ENCODE measurements at regions not wholly inside any gene's neighbourhood (a gene's known extent, or its start where the extent isn't known, plus 50 kb on each side); places are given as distances from the start of the nearest gene placed in this dataset.

DNA sequence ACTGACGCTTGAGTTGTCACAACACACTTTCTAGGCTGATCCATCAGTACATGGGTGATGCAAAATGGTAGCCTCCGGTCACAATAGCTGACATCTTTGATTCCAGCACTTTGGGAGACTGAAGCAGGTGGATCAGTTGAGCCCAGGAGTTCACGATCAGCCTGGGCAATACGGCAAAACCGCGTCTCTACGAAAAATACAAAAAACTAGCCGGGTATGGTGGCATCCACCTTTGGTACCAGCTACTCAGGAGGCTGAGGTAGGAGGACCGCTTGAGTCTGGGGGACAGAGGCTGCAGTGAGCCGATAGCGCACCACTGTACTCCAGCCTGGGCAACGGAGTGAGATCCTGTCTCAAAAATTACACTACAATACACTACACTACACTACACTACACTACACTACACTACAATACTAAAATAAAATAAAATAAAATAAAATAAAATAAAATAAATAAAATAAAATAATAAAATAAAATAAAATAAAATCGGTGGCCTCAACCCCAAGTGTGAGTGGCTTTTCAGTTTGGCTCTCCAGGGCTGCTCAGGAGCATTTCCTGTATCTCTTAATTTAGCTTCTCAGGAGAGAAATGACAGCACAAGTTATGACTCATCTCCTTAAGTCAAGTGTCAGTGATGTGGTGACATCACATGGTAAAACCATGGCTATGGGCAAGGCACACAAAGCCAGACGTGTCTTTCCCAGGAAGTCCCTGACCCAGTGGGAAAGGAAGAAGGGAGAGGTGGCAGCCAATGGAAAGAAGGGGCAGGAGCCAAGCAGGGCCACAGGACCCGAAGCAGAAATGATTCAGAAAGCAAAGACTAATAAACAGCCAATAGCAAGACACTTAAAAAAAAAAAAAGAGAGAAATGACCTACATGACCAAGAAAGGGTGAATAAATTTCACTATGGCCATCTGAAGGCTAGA is 75.3 kb upstream of the TBC1D3K start:
- no TSS peak for BruUV-seq (replicated peaks)
- peaks cover 6% of the 10 kb centered on the region for H3K4me1 Mint-ChIP-seq (ENCODE audit: low read depth, unreplicated experiment)
- POLR2A ChIA-PET, result no interaction called here
- no peaks in the 10 kb centered on the region for H3K36me3 Mint-ChIP-seq (ENCODE audit: insufficient read depth, unreplicated experiment)
- TF ChIP-seq, protein P1, sequence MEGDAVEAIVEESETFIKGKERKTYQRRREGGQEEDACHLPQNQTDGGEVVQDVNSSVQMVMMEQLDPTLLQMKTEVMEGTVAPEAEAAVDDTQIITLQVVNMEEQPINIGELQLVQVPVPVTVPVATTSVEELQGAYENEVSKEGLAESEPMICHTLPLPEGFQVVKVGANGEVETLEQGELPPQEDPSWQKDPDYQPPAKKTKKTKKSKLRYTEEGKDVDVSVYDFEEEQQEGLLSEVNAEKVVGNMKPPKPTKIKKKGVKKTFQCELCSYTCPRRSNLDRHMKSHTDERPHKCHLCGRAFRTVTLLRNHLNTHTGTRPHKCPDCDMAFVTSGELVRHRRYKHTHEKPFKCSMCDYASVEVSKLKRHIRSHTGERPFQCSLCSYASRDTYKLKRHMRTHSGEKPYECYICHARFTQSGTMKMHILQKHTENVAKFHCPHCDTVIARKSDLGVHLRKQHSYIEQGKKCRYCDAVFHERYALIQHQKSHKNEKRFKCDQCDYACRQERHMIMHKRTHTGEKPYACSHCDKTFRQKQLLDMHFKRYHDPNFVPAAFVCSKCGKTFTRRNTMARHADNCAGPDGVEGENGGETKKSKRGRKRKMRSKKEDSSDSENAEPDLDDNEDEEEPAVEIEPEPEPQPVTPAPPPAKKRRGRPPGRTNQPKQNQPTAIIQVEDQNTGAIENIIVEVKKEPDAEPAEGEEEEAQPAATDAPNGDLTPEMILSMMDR (IDR thresholded peaks at IDR 0.05; ENCODE audit: insufficient read depth in 1 of 2, low read depth in 1 of 2, low read length in 1 of 2, severe bottlenecking in 1 of 2, unreplicated experiment in 1 of 2), result no peak
- no peak overlapping the region for H3K27ac Mint-ChIP-seq (ENCODE audit: unreplicated experiment)
- Histone ChIP-seq H3K36me3 (ENCODE audit: control insufficient read depth, insufficient read depth, low read length) (no peaks in the 10 kb centered on the region; the same call in 1 of the 2 replicates), H3K9me3 (0 out of 2 replicates have a peak, but pooled peaks cover 4% of the 10 kb centered on the region), H3K4me1 (no peaks in the 10 kb centered on the region), H3K27me3 (replicated peaks; ENCODE audit: control insufficient read depth, insufficient read depth, low read length) (no peaks in the 10 kb centered on the region), H3K4me3 (ENCODE audit: low read depth, low read length) (no peak overlapping the region)
- DNase-seq, result no peak
- no peak overlapping the region for H3K4me3 Mint-ChIP-seq (ENCODE audit: unreplicated experiment)
- CTCF ChIA-PET, result no interaction called here
- intact Hi-C loops (cut with micrococcal nuclease; ENCODE audit: unreplicated experiment), result no loop called here
- H3K9me3 Mint-ChIP-seq (ENCODE audit: unreplicated experiment), result no peaks in the 10 kb centered on the region
- no peaks in the 10 kb centered on the region for H3K27me3 Mint-ChIP-seq (ENCODE audit: insufficient read depth, unreplicated experiment)

DNA sequence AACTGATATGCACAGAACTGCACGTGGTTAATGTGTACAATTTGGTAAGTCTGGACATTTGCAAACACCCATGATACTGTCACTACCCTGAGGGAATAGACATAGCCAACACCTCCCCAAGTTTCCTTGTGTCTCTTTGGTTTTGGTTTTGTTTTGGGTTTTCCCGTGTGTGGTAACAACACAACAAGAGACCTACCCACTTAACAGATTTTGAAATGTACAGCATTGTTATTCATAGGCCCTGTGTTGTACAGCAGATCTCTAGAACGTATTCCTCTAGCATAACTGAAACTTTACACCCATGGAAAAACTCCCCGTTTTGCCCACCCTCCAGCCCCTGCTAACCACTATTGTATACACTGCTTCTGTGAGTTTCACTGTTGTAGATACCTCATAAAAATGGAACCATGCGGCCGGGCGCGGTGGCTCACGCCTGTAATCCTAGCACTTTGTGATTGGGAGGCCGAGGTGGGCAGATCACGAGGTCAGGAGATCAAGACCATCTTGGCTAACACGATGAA is 76.3 kb upstream of the TBC1D3K start:
- intact Hi-C loops (cut with micrococcal nuclease; ENCODE audit: unreplicated experiment), result no loop called here
- Mint-ChIP-seq H3K36me3 (ENCODE audit: insufficient read depth, unreplicated experiment) (no peaks in the 10 kb centered on the region), H3K27ac (ENCODE audit: unreplicated experiment) (no peak overlapping the region), H3K4me1 (ENCODE audit: low read depth, unreplicated experiment) (peaks cover 6% of the 10 kb centered on the region), H3K4me3 (ENCODE audit: unreplicated experiment) (no peak overlapping the region), H3K27me3 (ENCODE audit: insufficient read depth, unreplicated experiment) (no peaks in the 10 kb centered on the region), H3K9me3 (ENCODE audit: unreplicated experiment) (no peaks in the 10 kb centered on the region)
- Histone ChIP-seq H3K36me3 (ENCODE audit: control insufficient read depth, insufficient read depth, low read length) (no peaks in the 10 kb centered on the region; the same call in 1 of the 2 replicates), H3K4me3 (ENCODE audit: low read depth, low read length) (no peak overlapping the region), H3K27me3 (replicated peaks; ENCODE audit: control insufficient read depth, insufficient read depth, low read length) (no peaks in the 10 kb centered on the region), H3K9me3 (0 out of 2 replicates have a peak, but pooled peaks cover 4% of the 10 kb centered on the region), H3K4me1 (no peaks in the 10 kb centered on the region)
- BruUV-seq (replicated peaks), result no TSS peak
- DNase-seq, result no peak
- TF ChIP-seq, protein P1 (IDR thresholded peaks at IDR 0.05; ENCODE audit: insufficient read depth in 1 of 2, low read depth in 1 of 2, low read length in 1 of 2, severe bottlenecking in 1 of 2, unreplicated experiment in 1 of 2), result no peak
- ChIA-PET CTCF (no interaction called here), POLR2A (no interaction called here)

DNA sequence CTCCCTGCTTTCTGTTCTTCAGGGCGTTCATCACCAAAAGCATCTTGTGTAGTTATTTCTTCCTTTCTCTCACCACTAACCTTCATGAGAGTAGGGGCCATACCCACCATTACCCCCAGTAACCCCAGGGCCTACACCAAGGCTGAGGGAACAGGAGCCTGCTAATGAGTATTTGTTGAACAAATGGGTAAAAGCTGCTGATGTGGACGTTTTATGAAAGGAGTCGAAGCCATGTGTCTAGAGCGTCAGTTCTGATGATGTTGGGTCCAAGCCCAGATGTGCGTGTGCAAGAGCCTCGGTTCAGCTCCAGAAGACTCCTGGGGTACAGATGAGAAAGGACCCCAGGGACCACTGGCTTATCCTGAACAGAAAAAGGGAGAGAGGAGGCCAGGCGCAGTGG is 77.1 kb upstream of the TBC1D3K start:
- TF ChIP-seq, protein P1 (IDR thresholded peaks at IDR 0.05; ENCODE audit: insufficient read depth in 1 of 2, low read depth in 1 of 2, low read length in 1 of 2, severe bottlenecking in 1 of 2, unreplicated experiment in 1 of 2), result no peak
- Mint-ChIP-seq H3K4me1 (ENCODE audit: low read depth, unreplicated experiment) (peaks cover 6% of the 10 kb centered on the region), H3K27me3 (ENCODE audit: insufficient read depth, unreplicated experiment) (no peaks in the 10 kb centered on the region), H3K36me3 (ENCODE audit: insufficient read depth, unreplicated experiment) (no peaks in the 10 kb centered on the region), H3K9me3 (ENCODE audit: unreplicated experiment) (no peaks in the 10 kb centered on the region), H3K4me3 (ENCODE audit: unreplicated experiment) (no peak overlapping the region), H3K27ac (ENCODE audit: unreplicated experiment) (no peak overlapping the region)
- CTCF ChIA-PET, result no interaction called here
- intact Hi-C loops (cut with micrococcal nuclease; ENCODE audit: unreplicated experiment), result no loop called here
- H3K9me3 ChIP-seq, result 0 out of 2 replicates have a peak, but pooled peaks cover 4% of the 10 kb centered on the region
- no peaks in the 10 kb centered on the region for H3K4me1 ChIP-seq
- no peak overlapping the region for H3K4me3 ChIP-seq (ENCODE audit: low read depth, low read length)
- DNase-seq, result no peak
- no peaks in the 10 kb centered on the region; the same call in 1 of the 2 replicates for H3K36me3 ChIP-seq (ENCODE audit: control insufficient read depth, insufficient read depth, low read length)
- BruUV-seq (replicated peaks), result no TSS peak
- no peaks in the 10 kb centered on the region for H3K27me3 ChIP-seq (replicated peaks; ENCODE audit: control insufficient read depth, insufficient read depth, low read length)
- POLR2A ChIA-PET, result no interaction called here
